Stimulated activated naive CD8-positive, alpha-beta T cell treated with anti-CD3 and anti-CD28 coated beads, Interleukin-15, amount 100 ng/mL, for 72 hours (primary cell): ENCODE measurements at regions not wholly inside any gene's neighbourhood (a gene's known extent, or its start where the extent isn't known, plus 50 kb on each side); places are given as distances from the start of the nearest gene placed in this dataset.
"Not testable (repeated sequence)": the region's sequence is repeated elsewhere in the genome, so short reads cannot be mapped to it uniquely, and the experiment has no call there.

Source experiments
- ATAC-seq: fragments of 150-1000 bp; cut with Tn5 transposase; 2 replicates; pipeline ENCODE4 v1.10.0; 2021; ENCODE audit warnings: mild to moderate bottlenecking, moderate library complexity
- DNase-seq, 2 donors: peaks; one replicate each; pipeline ENCODE4 v3.0.0; 2021 to 2022
- H3K27ac Mint-ChIP-seq, 2 donors: one replicate each; pipeline ENCODE4 v1.8.0; 2022; ENCODE audit warnings: mild to moderate bottlenecking in 2 of 2, mixed read lengths in 2 of 2, moderate library complexity in 2 of 2
- H3K27me3 Mint-ChIP-seq: one replicate; pipeline ENCODE4 v1.8.0; 2022; ENCODE audit warnings: mixed read lengths
- H3K4me1 Mint-ChIP-seq: one replicate; pipeline ENCODE4 v1.8.0; 2022; ENCODE audit warnings: mild to moderate bottlenecking, mixed read lengths
- H3K4me3 Mint-ChIP-seq, 2 donors: one replicate each; pipeline ENCODE4 v1.8.0; 2022; ENCODE audit warnings: mild to moderate bottlenecking in 2 of 2, mixed read lengths in 2 of 2, moderate library complexity in 1 of 2
- H3K9me3 Mint-ChIP-seq, 2 donors: one replicate each; pipeline ENCODE4 v1.8.0; 2022; ENCODE audit warnings: mixed read lengths in 2 of 2

GRCh38 chr10:16242859-16243613 is 193.8 kb upstream of the PTER start:
- DNase-seq (no peak), ATAC-seq (no peak)
- Mint-ChIP-seq H3K27me3 (no peaks in the 10 kb centered on the region), H3K4me3 (no peak overlapping the region), H3K4me1 (no peaks in the 10 kb centered on the region), H3K9me3 (no peaks in the 10 kb centered on the region), H3K27ac (no peak overlapping the region)

DNA sequence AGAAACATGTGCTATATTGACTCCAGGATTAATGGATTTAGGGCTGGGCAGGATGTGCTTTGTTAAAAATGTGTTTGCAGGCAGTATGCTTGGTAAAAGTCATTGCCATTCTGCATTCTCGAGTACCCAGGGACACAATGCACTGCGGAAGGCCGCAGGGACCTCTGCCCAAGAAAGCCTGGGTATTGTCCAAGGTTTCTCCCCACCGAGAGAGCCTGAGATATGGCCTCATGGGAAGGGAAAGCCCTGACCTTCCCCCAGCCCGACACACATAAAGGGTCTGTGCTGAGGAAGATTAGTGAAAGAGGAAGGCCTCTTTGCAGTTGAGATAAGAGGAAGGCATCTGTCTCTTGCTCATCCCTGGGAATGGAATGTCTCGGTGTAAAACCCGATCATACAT is 186.7 kb upstream of the PTER start:
- not testable (repeated sequence) for H3K4me1 Mint-ChIP-seq, H3K27me3 Mint-ChIP-seq, H3K4me3 Mint-ChIP-seq, DNase-seq, ATAC-seq, H3K27ac Mint-ChIP-seq
- peaks cover 5 to 21% of the 10 kb centered on the region in 2 donors for H3K9me3 Mint-ChIP-seq

GRCh38 chr10:16256336-16256735 is 180.5 kb upstream of the PTER start:
- H3K27ac Mint-ChIP-seq = no peak overlapping the region
- H3K9me3 Mint-ChIP-seq = peaks cover 15 to 25% of the 10 kb centered on the region in 2 donors
- H3K4me1 Mint-ChIP-seq = no peaks in the 10 kb centered on the region
- DNase-seq = no peak
- no peaks in the 10 kb centered on the region for H3K27me3 Mint-ChIP-seq
- no peak for ATAC-seq
- H3K4me3 Mint-ChIP-seq = no peak overlapping the region

GRCh38 chr10:16258291-16259040 is 178.3 kb upstream of the PTER start:
- no peaks in the 10 kb centered on the region for H3K27me3 Mint-ChIP-seq
- H3K27ac Mint-ChIP-seq = no peak overlapping the region
- no peak for DNase-seq
- no peaks in the 10 kb centered on the region for H3K4me1 Mint-ChIP-seq
- H3K9me3 Mint-ChIP-seq = peaks cover 10 to 13% of the 10 kb centered on the region in 2 donors
- no peak overlapping the region for H3K4me3 Mint-ChIP-seq
- no peak for ATAC-seq

DNA sequence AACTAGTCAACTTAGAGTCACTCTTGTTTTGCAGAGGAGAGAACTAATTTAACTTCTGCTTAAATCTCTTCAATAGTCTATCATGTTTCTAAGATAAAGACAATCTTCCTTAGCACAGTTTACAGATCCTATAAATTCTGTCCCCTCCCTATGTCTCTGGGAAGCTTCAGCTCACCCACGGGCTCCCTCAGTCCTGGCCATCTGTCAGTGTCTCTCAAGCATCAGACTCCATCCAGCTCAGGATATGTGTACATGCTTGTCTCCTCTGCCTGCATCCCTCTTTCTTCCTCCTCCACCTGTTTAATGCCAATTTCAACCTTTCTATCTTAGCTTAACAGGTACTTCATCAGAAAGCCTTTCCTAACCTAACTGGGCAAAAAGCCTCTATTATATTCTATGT is 177.1 kb upstream of the PTER start:
- H3K9me3 Mint-ChIP-seq = peaks cover 10 to 13% of the 10 kb centered on the region in 2 donors
- H3K27me3 Mint-ChIP-seq = no peaks in the 10 kb centered on the region
- H3K4me1 Mint-ChIP-seq = no peaks in the 10 kb centered on the region
- DNase-seq = no peak
- ATAC-seq = no peak
- no peak overlapping the region for H3K4me3 Mint-ChIP-seq
- no peak overlapping the region for H3K27ac Mint-ChIP-seq

DNA sequence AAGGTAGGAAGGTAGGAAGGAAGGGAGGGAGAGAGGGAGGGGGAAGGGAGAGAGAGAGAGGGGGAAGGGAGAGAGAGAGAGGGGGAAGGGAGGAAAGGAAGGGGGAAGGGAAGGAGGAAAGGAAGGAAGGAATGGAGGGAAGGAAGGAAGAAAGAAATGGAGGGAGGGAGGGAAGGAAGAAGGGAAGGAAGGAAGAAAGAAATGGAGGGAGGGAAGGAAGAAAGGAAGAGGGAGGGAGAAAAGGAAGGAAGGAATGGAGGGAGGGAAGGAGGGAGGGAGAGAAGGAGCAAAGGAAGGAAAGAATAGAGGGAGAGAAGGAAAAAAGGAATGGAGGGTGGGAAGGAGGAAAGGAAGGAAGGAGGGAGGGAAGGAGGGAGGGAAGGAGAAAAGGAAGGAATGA is 176.4 kb upstream of the PTER start:
- no peak overlapping the region for H3K4me3 Mint-ChIP-seq
- H3K27me3 Mint-ChIP-seq = no peaks in the 10 kb centered on the region
- no peaks in the 10 kb centered on the region for H3K4me1 Mint-ChIP-seq
- no peak overlapping the region for H3K27ac Mint-ChIP-seq
- no peak for ATAC-seq
- peaks cover 10 to 13% of the 10 kb centered on the region in 2 donors for H3K9me3 Mint-ChIP-seq
- DNase-seq = no peak

DNA sequence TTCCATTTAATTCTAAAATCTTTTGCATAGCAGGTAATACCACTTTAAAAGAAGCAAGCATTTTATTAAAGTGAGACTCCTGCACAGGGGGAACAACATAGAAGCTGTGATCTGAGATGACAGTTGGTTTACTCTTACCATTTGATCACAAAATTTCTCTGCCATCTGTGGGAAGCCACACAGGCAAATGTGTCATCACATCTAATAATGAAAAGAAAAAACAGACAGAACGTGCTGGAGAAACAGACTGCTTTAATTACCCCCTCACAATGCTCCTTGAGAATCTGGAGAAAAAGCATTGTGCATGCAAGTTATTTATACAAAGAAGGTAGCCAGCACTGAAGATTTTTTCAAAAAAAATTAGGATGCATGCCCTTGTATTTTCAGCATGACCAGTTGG is 165.2 kb upstream of the PTER start:
- peaks cover 7% of the 10 kb centered on the region for H3K27me3 Mint-ChIP-seq
- no peak overlapping the region for H3K4me3 Mint-ChIP-seq
- DNase-seq (no peak), ATAC-seq (no peak)
- H3K9me3 Mint-ChIP-seq = no peaks in the 10 kb centered on the region
- H3K4me1 Mint-ChIP-seq = no peaks in the 10 kb centered on the region
- H3K27ac Mint-ChIP-seq = no peak overlapping the region

GRCh38 chr10:16274911-16275310 is 161.9 kb upstream of the PTER start:
- Mint-ChIP-seq H3K9me3 (peaks cover 7 to 23% of the 10 kb centered on the region in 2 donors), H3K4me3 (no peak overlapping the region), H3K27ac (no peak overlapping the region), H3K4me1 (no peaks in the 10 kb centered on the region), H3K27me3 (peaks cover 7% of the 10 kb centered on the region)
- ATAC-seq = no peak
- DNase-seq = no peak

- Mint-ChIP-seq H3K27me3 (no peaks in the 10 kb centered on the region), H3K4me3 (no peak overlapping the region), H3K4me1 (no peaks in the 10 kb centered on the region), H3K9me3 (peaks cover 7 to 23% of the 10 kb centered on the region in 2 donors), H3K27ac (no peak overlapping the region)
- DNase-seq (no peak), ATAC-seq (no peak)
Observed at GRCh38 chr10:16280595-16280994, 156.2 kb upstream of the PTER start.

- no peak overlapping the region for H3K4me3 Mint-ChIP-seq
- no peak overlapping the region for H3K27ac Mint-ChIP-seq
- DNase-seq (no peak), ATAC-seq (no peak)
- H3K27me3 Mint-ChIP-seq = peaks cover 13% of the 10 kb centered on the region
- peaks cover 5 to 9% of the 10 kb centered on the region in 2 donors for H3K9me3 Mint-ChIP-seq
- no peaks in the 10 kb centered on the region for H3K4me1 Mint-ChIP-seq
Observed at GRCh38 chr10:16292366-16292765, 144.4 kb upstream of the PTER start.

DNA sequence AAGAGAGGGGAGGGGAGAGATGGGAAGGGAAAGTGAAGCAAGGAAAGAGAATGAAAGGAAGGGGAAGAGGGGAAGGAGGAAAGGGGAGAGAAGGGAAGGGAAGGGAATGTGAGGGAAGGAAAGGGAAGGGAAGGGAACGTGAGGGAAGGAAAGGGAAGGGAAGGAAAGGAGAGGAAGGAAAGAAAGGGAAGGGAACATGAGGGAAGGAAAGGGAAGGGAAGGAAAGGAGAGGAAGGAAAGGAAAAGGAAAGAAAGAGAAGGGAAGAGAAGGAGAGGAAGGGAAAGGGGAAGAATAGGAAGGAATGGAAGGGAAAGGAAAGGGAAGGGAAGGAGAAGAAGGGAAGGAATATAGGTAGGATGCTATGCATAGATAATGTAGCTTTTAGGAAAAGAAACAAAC is 139.7 kb upstream of the PTER start:
- Mint-ChIP-seq H3K27me3 (peaks cover 13% of the 10 kb centered on the region), H3K9me3 (no peaks in the 10 kb centered on the region), H3K4me1 (no peaks in the 10 kb centered on the region), H3K4me3 (no peak overlapping the region), H3K27ac (no peak overlapping the region)
- no peak for DNase-seq
- no peak for ATAC-seq

DNA sequence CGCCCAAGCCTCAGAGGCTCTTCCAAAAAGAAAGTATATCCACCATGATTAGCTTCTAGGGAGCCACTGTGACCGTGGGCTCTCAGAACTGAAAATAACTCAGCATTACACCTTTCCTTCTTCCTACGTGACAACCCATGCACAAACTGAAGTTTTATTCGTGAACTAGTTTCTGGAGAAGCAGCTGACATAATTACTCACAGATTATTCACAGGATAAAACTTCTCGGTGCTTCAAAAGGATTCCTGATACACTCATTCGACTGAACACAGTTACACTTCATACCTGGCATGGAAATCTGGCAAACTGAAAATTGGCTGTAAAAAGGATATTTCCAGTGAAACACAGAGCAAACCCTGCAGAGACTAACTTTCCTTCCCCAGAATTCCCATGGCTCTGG is 139.2 kb upstream of the PTER start:
- DNase-seq (no peak), ATAC-seq (no peak)
- H3K27me3 Mint-ChIP-seq = peaks cover 13% of the 10 kb centered on the region
- H3K9me3 Mint-ChIP-seq = no peaks in the 10 kb centered on the region
- H3K27ac Mint-ChIP-seq = no peak overlapping the region
- no peaks in the 10 kb centered on the region for H3K4me1 Mint-ChIP-seq
- no peak overlapping the region for H3K4me3 Mint-ChIP-seq

- Mint-ChIP-seq H3K27ac (no peak overlapping the region), H3K4me1 (no peaks in the 10 kb centered on the region), H3K27me3 (peaks cover 7% of the 10 kb centered on the region), H3K4me3 (no peak overlapping the region), H3K9me3 (peaks cover 6 to 8% of the 10 kb centered on the region in 2 donors)
- no peak for ATAC-seq
- no peak for DNase-seq
Observed at GRCh38 chr10:16304311-16304710, 132.5 kb upstream of the PTER start.

GRCh38 chr10:16310440-16310839 is 126.4 kb upstream of the PTER start:
- H3K9me3 Mint-ChIP-seq = peaks cover 14 to 17% of the 10 kb centered on the region in 2 donors
- peaks cover 7% of the 10 kb centered on the region for H3K27me3 Mint-ChIP-seq
- no peak overlapping the region for H3K4me3 Mint-ChIP-seq
- H3K27ac Mint-ChIP-seq = no peak overlapping the region
- no peak for ATAC-seq
- no peak for DNase-seq
- no peaks in the 10 kb centered on the region for H3K4me1 Mint-ChIP-seq

DNA sequence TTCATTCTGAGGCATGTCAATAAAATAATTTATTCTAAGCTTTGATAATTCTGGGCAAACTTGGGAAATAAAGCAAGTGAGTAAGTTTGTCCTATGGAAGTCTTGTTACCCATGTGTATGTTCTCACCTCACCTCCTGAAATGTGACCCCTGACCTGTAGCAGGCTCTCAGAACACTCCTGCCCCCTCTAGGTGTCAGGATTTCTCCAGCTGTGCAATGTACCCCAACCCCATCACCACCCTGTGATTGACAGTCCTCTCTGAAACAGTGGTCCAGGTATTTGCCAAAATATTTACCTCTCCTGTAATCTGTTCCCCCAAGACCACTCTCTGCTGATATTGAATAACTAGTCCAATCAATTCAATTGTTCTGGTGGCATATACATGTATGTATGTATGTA is 122.6 kb upstream of the PTER start:
- peaks cover 9% of the 10 kb centered on the region in 2 donors for H3K9me3 Mint-ChIP-seq
- ATAC-seq = no peak
- no peak for DNase-seq
- no peaks in the 10 kb centered on the region for H3K4me1 Mint-ChIP-seq
- no peak overlapping the region for H3K4me3 Mint-ChIP-seq
- H3K27ac Mint-ChIP-seq = no peak overlapping the region
- no peaks in the 10 kb centered on the region for H3K27me3 Mint-ChIP-seq

DNA sequence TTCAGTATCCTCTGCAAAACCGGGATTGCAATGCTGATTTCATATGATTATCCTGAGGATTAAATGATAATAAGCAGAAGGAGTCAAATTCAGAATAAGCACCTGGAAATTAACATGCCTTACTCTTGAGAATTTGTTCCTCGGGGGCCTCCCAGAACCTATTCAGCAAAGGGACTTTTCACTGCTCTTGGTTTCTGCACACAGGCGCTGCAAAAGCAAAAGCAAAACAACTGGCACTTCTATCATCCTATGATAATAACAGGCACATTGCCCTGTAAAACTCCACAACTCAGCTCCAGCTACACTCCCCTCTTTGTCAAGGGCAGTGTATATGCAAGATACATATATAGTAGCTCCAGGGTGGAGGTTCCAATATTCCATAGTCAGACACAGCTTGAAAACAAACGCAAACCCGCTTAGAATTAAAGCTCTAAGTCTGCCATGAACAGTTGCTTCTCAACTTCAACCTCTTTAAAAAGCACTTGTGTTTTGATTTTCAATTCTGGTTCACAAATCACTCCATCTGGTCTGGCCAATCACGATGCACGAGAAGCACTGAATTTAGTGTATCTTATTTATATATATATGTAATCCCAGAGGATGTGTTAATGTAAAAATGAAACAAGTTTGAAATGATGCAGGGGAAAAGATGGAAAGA is 119.9 kb upstream of the PTER start:
- no peak for ATAC-seq
- DNase-seq = no peak
- H3K4me1 Mint-ChIP-seq = no peaks in the 10 kb centered on the region
- H3K27me3 Mint-ChIP-seq = no peaks in the 10 kb centered on the region
- H3K4me3 Mint-ChIP-seq = no peak overlapping the region
- no peaks in the 10 kb centered on the region for H3K9me3 Mint-ChIP-seq
- H3K27ac Mint-ChIP-seq = no peak overlapping the region
